ENCODE measurements at regions not wholly inside any gene's neighbourhood (a gene's known extent, or its start where the extent isn't known, plus 50 kb on each side); places are given as distances from the start of the nearest gene placed in this dataset.

DNA sequence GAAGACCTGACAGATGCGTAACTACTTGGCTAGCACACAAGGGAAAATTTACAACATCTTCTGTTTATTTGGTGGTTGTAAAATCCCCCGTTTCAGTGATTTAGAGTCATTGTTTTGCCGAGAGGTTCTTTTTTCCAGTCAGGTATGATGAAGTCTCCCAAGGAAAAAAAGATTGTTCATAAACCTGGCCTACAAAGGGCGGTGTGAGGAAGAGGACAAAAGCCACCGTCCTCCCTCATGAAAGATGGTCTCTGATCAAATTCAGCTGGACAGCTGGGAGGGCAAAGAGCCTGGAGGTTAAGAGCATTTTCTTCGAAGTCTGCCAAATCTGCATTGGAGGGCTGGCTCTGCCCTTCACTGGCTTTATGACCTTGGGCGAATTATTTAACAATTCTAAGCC lies 419.9 kb downstream of the HAPSTR1 start:
- TF ChIP-seq, protein P1, sequence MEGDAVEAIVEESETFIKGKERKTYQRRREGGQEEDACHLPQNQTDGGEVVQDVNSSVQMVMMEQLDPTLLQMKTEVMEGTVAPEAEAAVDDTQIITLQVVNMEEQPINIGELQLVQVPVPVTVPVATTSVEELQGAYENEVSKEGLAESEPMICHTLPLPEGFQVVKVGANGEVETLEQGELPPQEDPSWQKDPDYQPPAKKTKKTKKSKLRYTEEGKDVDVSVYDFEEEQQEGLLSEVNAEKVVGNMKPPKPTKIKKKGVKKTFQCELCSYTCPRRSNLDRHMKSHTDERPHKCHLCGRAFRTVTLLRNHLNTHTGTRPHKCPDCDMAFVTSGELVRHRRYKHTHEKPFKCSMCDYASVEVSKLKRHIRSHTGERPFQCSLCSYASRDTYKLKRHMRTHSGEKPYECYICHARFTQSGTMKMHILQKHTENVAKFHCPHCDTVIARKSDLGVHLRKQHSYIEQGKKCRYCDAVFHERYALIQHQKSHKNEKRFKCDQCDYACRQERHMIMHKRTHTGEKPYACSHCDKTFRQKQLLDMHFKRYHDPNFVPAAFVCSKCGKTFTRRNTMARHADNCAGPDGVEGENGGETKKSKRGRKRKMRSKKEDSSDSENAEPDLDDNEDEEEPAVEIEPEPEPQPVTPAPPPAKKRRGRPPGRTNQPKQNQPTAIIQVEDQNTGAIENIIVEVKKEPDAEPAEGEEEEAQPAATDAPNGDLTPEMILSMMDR (IDR thresholded peaks at IDR 0.05; ENCODE audit: low read depth, low read length) = no peak

DNA sequence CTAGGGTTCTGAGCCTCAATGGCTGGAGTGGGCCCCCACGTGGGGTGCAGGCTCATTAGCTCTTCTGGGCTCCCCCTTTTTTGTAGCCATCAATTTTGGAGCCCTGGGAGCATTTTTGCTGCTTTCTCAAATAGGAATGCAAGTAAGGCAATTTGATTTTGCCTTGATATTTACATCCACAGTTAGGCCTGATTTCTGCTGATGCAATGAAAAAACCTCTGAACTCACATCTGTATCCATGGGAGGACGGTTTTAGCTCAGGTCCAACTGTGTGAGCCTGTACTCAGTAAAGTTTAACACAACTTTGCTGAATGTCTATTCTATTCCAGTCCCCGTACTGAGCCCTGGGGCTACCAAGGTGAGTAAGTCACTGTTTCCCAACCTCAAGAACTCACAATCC lies 425.0 kb downstream of the HAPSTR1 start:
- no peak for DNase-seq (ENCODE audit: extremely low read depth, low read depth)
- TF ChIP-seq, protein P1 (IDR thresholded peaks at IDR 0.05; ENCODE audit: low read depth, low read length) = no peak

More for the DNA sequence above, 419.9 kb downstream of the HAPSTR1 start:
- no peak for DNase-seq (ENCODE audit: extremely low read depth, low read depth)

DNA sequence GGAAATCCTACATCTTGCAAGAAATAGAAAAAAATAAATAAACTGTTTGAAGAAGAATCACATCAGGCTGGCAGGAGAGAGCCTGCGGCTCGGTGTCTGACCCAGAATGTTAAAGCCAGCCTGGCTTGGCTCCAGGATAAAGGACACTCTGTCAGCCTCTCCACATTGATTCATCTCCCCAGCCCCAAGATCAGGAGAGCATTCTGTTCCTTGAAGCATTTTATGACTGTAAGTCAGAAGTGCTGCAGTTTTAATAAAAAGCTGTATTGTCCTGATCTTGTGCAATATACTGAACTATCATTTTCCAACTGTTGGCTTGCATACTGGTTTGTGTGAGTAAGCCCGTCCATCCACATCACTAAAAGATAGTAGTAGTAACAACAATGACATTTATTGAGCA lies 426.6 kb downstream of the HAPSTR1 start:
- DNase-seq (ENCODE audit: extremely low read depth, low read depth) = no peak
- TF ChIP-seq, protein P1 (IDR thresholded peaks at IDR 0.05; ENCODE audit: low read depth, low read length) = no peak

DNA sequence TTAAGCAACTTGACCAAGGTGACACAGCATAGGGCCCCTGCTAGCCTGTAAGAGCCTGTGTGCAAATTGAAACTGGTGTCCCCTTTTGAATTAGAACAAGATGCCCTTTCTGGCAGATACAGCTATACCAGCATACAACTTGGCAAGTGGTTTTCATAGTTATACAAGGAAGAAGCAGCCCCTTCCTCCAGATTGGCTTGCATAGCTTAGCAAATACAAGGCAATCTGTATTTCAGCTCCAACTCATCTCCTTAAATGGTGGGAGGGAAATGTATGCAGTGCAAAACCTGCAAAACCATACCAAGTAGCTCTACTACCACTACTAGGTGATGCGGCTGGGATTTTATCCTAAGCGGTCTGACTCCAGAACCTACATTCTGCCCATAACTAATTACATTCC lies 427.1 kb downstream of the HAPSTR1 start:
- TF ChIP-seq, protein P1 (IDR thresholded peaks at IDR 0.05; ENCODE audit: low read depth, low read length) = no peak
- DNase-seq (ENCODE audit: extremely low read depth, low read depth) = no peak

DNA sequence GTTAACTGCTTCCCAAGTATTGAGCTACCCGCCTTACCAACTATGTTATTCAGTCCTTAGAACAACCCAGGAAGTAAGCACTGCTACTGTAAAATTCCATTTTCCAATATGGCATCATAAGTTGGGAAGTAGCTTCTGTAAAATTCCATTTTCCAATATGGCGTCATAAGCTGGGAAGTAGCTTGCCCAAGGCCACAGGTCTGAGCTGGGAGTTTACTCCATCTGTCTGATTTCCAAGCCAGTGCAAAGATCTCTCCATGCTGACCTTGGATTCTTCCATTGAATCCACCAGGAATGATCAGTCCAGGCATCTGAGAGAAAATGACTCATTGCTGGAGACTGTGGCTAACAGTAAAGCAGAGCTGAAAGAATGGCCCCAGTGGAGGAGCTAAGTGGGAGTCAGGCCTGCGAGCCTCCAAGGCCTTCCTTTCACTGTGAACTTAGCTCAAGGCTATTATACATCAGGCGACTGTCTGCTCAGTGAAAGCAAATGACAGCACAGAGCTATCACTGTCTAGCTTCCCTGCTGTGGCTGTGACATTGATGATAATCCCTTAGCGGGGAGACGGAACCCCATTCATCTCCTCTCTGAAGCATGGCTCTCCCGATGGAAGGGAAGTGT lies 430.4 kb downstream of the HAPSTR1 start:
- TF ChIP-seq, protein P1 (IDR thresholded peaks at IDR 0.05; ENCODE audit: low read depth, low read length) = no peak
- DNase-seq (ENCODE audit: extremely low read depth, low read depth) = no peak

DNA sequence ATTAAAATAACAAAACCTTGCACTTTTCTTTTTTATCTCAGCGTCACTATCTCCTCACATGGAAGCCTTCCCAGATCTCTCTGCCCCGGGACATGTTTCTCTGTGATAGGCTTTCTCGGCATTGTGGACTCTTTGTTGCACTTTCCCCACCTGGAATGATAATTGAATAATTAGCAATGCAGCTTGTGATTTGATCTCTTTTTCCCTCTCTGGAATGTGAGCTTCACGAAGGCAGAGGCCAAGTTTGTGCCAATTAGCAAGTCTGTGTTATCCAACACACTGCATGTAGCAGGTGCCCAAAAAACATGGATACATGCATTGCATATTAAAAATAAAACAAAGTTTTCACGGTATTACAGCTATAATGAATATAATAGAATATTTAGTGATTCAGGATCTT lies 431.2 kb downstream of the HAPSTR1 start:
- DNase-seq (ENCODE audit: extremely low read depth, low read depth) = no peak
- TF ChIP-seq, protein P1 (IDR thresholded peaks at IDR 0.05; ENCODE audit: low read depth, low read length) = no peak

DNA sequence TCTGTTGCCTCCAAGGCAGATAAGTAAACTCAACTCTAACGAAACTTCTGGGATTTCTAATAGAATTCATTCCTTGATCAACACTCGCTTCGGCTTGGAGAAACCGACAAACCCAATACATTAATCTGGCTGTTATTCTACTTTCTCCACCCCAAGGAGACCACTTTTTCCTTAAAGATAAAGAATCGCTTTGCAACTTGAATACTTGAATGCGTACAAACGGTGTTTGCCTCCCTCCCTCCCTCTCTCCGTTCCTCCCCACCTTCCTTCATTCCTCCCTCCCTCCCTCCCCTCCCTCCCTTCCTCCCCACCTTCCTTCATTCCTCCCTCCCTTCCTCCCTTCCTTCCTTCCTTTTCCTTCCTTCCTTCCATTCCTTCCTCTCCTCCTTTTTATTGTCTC lies 432.6 kb downstream of the HAPSTR1 start:
- no peak for DNase-seq (ENCODE audit: extremely low read depth, low read depth)
- TF ChIP-seq, protein P1 (IDR thresholded peaks at IDR 0.05; ENCODE audit: low read depth, low read length) = no peak
